HG02610 (cell line): ENCODE measurements at regions not wholly inside any gene's neighbourhood (a gene's known extent, or its start where the extent isn't known, plus 50 kb on each side); places are given as distances from the start of the nearest gene placed in this dataset.
"Not testable (repeated sequence)": the region's sequence is repeated elsewhere in the genome, so short reads cannot be mapped to it uniquely, and the experiment has no call there.

Experiments
- ATAC-seq: cut with Tn5 transposase; IDR thresholded peaks from one replicate; pipeline ENCODE4 v1.9.1; 2021; ENCODE audit warnings: mild to moderate bottlenecking, moderate library complexity; ENCODE audit not compliant: unreplicated experiment

- no peak for ATAC-seq
Measured at GRCh38 chr3:153640689-153641665, 479.0 kb downstream of the RAP2B start.

- ATAC-seq: not testable (repeated sequence)
Measured at GRCh38 chr3:153642576-153642975, 478.6 kb upstream of the ARHGEF26 start.

- ATAC-seq: not testable (repeated sequence)
Measured at GRCh38 chr3:153643471-153643870, 477.7 kb upstream of the ARHGEF26 start.

- no peak for ATAC-seq
Measured at GRCh38 chr3:153649286-153649839, 471.8 kb upstream of the ARHGEF26 start.

- ATAC-seq: no peak
Measured at GRCh38 chr3:153652076-153652475, 469.1 kb upstream of the ARHGEF26 start.

GRCh38 chr3:153657046-153657445, 464.1 kb upstream of the ARHGEF26 start:
- no peak for ATAC-seq

GRCh38 chr3:153657461-153657860, 463.7 kb upstream of the ARHGEF26 start:
- ATAC-seq: no peak

GRCh38 chr3:153658136-153658535, 463.1 kb upstream of the ARHGEF26 start:
- ATAC-seq: no peak

GRCh38 chr3:153666991-153667740, 454.0 kb upstream of the ARHGEF26 start:
- no peak for ATAC-seq

- no peak for ATAC-seq
Measured at GRCh38 chr3:153669527-153669926, 451.7 kb upstream of the ARHGEF26 start.

GRCh38 chr3:153670577-153670976, 450.6 kb upstream of the ARHGEF26 start:
- no peak for ATAC-seq

- ATAC-seq: no peak
Measured at GRCh38 chr3:153673853-153674252, 447.3 kb upstream of the ARHGEF26 start.

GRCh38 chr3:153679714-153680113, 441.5 kb upstream of the ARHGEF26 start:
- no peak for ATAC-seq

- ATAC-seq: no peak
Measured at GRCh38 chr3:153680526-153680925, 440.7 kb upstream of the ARHGEF26 start.

- no peak for ATAC-seq
Measured at GRCh38 chr3:153681057-153681456, 440.1 kb upstream of the ARHGEF26 start.

GRCh38 chr3:153688301-153689120, 432.7 kb upstream of the ARHGEF26 start:
- no peak for ATAC-seq

GRCh38 chr3:153693207-153693606, 428.0 kb upstream of the ARHGEF26 start:
- ATAC-seq: no peak

- no peak for ATAC-seq
Measured at GRCh38 chr3:153702106-153702505, 419.1 kb upstream of the ARHGEF26 start.

GRCh38 chr3:153704115-153704514, 417.1 kb upstream of the ARHGEF26 start:
- ATAC-seq: no peak

GRCh38 chr3:153706706-153707105, 414.5 kb upstream of the ARHGEF26 start:
- no peak for ATAC-seq

GRCh38 chr3:153714016-153714415, 407.2 kb upstream of the ARHGEF26 start:
- ATAC-seq: no peak
